Ureter (tissue), 1 donor: ENCODE measurements at regions not wholly inside any gene's neighbourhood (a gene's known extent, or its start where the extent isn't known, plus 50 kb on each side); places are given as distances from the start of the nearest gene placed in this dataset.

Source experiments
- DNase-seq: peaks from one replicate; pipeline ENCODE4 v3.0.0-alpha.2; 2020; ENCODE audit warnings: low spot score
- donor health status: DM: yes; HTN: yes; CAD: no.

DNA sequence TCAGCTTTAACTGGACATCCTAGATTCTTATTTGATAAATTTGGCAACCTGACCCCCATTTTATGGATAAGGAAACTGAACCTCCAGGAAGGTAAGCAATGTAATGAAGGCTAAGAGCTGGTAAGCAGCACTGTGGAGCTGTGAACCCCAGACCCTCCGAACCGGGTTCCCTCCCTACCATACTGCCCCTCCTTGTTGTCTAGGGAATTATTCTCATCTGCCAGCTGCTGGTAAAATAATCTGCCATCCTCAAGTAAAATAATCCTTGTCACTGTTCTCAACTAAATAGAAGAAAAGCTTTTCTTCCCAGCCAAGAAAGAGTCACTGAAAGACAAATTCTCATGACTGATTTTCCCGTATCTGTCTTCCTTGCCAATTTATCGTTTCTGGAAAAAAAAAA lies 55.8 kb upstream of the PRDX6 start:
- DNase-seq = no peak

DNA sequence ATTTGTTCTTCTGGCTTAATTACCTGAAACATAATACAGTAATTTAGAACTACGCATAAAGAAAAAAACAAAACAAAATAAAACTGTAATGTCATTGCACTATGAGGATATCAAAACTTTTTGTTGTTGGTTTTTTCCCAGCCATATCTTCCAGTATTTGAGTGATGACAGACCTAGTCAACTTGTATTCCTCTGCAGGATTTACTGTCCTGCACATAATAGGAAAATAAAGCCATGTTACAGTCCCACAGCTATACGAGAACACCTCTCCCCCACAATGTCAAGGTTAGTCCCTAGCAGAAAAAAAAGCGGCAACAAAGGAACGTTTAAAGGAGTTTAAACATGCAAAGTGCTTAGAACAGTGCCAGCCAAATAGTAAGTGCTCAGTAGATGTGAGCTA lies 55.3 kb upstream of the PRDX6 start:
- no peak for DNase-seq

GRCh38 chr1:173422456-173422976 lies 54.6 kb upstream of the PRDX6 start:
- DNase-seq = no peak

DNA sequence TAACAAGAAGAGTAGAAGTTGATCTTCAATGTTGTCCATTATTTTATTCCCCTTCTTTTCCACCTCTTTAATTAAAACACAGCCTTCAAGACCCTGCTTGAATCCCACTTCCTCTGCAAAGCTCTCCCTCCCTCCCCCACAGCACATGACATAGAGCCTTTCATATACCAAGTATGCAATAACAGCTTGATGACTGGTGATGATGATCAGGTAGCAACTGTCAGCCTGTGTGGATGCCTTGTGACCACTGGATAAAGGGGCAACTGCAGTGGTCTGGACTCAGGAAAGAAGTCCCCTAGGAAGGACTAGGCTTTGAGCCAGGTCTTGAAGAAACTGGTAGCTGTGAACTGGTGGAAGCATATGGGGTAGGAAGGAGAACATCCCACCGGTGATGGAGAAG lies 53.8 kb upstream of the PRDX6 start:
- no peak for DNase-seq

DNA sequence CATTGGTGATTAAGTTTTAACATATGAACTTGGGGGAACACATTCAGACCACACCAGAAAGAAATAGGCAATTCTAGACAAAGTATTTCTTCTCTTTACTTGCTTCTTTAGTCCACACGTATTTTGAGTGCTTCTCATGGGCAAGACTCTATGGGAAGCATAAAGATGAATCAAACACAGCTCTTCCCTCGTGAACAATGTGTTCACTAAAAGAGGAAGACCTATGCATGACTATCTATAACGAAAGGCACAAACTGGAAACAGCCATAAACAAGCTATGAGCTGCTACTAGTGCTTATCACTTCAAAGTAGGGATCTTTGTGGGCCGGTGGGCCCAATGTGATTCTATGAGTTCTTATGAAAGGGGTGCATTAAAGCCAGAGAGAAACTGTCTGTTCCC lies 53.0 kb upstream of the PRDX6 start:
- no peak for DNase-seq

DNA sequence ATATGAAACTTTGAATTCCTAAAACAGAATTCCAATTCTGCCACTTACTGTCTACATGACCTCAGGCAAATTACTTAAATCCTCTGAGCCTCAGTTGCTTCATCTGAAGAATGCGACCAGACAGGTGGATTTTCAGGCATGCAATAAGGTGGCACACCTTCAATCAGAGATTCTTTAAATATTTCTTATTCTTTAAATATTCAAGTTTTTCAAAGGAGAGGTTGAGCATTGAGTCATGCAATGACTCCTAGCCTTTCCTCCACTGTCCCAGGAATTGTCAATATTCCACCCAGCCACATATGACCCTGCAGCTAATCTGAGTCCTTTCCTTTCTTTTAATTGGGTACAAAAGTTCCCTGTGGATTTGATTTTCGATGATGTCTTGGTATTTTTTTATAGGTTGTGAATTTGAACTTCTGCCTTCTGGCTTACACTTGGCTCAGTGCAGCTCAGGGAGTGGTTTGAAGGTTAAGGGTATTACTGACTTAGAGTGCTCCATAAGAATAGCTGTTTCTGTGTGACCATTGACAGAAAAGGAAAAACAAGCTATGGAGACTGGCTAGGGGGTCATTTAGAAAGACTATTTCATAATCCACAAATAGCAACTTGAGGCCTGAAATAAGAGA lies 52.2 kb upstream of the PRDX6 start:
- no peak for DNase-seq

- no peak for DNase-seq
These were observed 51.1 kb upstream of the PRDX6 start for GRCh38 chr1:173426057-173426456.

GRCh38 chr1:173427146-173428054 lies 49.7 kb upstream of the PRDX6 start:
- DNase-seq = no peak
